ENCODE measurements at regions not wholly inside any gene's neighbourhood (a gene's known extent, or its start where the extent isn't known, plus 50 kb on each side); places are given as distances from the start of the nearest gene placed in this dataset.

GRCh38 chr5:167063116-167063515 lies 1228.3 kb upstream of the WWC1 start:
- TF ChIP-seq, protein P1, sequence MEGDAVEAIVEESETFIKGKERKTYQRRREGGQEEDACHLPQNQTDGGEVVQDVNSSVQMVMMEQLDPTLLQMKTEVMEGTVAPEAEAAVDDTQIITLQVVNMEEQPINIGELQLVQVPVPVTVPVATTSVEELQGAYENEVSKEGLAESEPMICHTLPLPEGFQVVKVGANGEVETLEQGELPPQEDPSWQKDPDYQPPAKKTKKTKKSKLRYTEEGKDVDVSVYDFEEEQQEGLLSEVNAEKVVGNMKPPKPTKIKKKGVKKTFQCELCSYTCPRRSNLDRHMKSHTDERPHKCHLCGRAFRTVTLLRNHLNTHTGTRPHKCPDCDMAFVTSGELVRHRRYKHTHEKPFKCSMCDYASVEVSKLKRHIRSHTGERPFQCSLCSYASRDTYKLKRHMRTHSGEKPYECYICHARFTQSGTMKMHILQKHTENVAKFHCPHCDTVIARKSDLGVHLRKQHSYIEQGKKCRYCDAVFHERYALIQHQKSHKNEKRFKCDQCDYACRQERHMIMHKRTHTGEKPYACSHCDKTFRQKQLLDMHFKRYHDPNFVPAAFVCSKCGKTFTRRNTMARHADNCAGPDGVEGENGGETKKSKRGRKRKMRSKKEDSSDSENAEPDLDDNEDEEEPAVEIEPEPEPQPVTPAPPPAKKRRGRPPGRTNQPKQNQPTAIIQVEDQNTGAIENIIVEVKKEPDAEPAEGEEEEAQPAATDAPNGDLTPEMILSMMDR (IDR thresholded peaks at IDR 0.05; ENCODE audit: poor library complexity) = no peak
- TF ChIP-seq EZH2 (IDR thresholded peaks at IDR 0.05; ENCODE audit: borderline replicate concordance) = no peak

Data from hepatocyte (in vitro differentiated cells).